Ishikawa (cell line): ENCODE measurements at regions not wholly inside any gene's neighbourhood (a gene's known extent, or its start where the extent isn't known, plus 50 kb on each side); places are given as distances from the start of the nearest gene placed in this dataset.

Source experiments
- CEBPB ChIP-seq: IDR thresholded peaks from 2 replicates; pipeline ENCODE4 v1.6.1; 2012
- CREB1 ChIP-seq: IDR thresholded peaks from 2 replicates; pipeline ENCODE4 v1.6.1; 2012; ENCODE audit warnings: low read depth
- EGR1 ChIP-seq: IDR thresholded peaks from 2 replicates; pipeline ENCODE4 v1.6.1; 2012
- EP300 ChIP-seq: IDR thresholded peaks from 2 replicates; pipeline ENCODE4 v1.6.1; 2012; ENCODE audit warnings: borderline replicate concordance
- FOXM1 ChIP-seq: IDR thresholded peaks from 2 replicates; pipeline ENCODE4 v1.6.1; 2012; ENCODE audit warnings: low read depth, borderline replicate concordance
- NFIC ChIP-seq: IDR thresholded peaks from 2 replicates; pipeline ENCODE4 v1.6.1; 2012
- RAD21 ChIP-seq: IDR thresholded peaks from 2 replicates; pipeline ENCODE4 v1.6.1; 2012; ENCODE audit warnings: low read depth
- REST ChIP-seq: IDR thresholded peaks from 2 replicates; pipeline ENCODE4 v1.6.1; 2012; ENCODE audit warnings: low read depth, mild to moderate bottlenecking
- TAF1 ChIP-seq: IDR thresholded peaks from 2 replicates; pipeline ENCODE4 v1.6.1; 2012; ENCODE audit warnings: low read depth, mild to moderate bottlenecking
- TCF12 ChIP-seq: IDR thresholded peaks from 2 replicates; pipeline ENCODE4 v1.6.1; 2012; ENCODE audit warnings: low read depth
- TEAD4 ChIP-seq: IDR thresholded peaks from 2 replicates; pipeline ENCODE4 v1.6.1; 2012
- USF1 ChIP-seq: IDR thresholded peaks from 2 replicates; pipeline ENCODE4 v1.6.1; 2012
- YY1 ChIP-seq: IDR thresholded peaks from 2 replicates; pipeline ENCODE4 v1.6.1; 2012; ENCODE audit warnings: low read depth
- ZBTB7A ChIP-seq: IDR thresholded peaks from 2 replicates; pipeline ENCODE4 v1.6.1; 2012; ENCODE audit warnings: low read depth
- TF ChIP-seq, protein P1 (sequence below): IDR thresholded peaks from 2 replicates; pipeline ENCODE4 v1.6.1; 2012

GRCh38 chr14:66105815-66106214, 380.4 kb upstream of the CCDC196 start:
- TF ChIP-seq RAD21 = no peak

DNA sequence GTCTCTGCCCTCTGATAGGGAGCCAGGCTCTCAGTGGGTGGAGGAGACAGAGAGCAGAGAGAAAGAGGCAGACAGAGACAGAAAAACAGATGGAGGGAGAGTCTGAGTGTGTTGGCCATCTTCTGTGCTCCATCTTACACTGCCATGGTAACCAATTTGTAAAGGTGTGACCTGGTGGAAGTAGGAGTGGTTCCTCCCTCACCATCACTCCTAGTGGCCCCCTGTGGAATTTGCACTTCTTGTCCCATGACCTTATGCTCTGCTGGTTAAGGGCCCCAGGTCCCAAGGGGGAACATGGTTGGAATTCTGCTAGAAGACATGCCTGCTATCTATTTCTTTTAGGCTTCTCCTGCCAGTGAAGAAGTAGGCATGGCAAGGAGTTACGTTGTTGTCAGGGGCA, 376.7 kb upstream of the CCDC196 start:
- TF ChIP-seq TEAD4 (no peak), RAD21 (no peak), ZBTB7A (no peak), EP300 (no peak), CREB1 (no peak), TAF1 (no peak), YY1 (no peak), REST (no peak), CEBPB (no peak), EGR1 (no peak), FOXM1 (no peak), USF1 (no peak), NFIC (no peak), TCF12 (no peak)
- TF ChIP-seq, protein P1, sequence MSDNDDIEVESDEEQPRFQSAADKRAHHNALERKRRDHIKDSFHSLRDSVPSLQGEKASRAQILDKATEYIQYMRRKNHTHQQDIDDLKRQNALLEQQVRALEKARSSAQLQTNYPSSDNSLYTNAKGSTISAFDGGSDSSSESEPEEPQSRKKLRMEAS = no peak

DNA sequence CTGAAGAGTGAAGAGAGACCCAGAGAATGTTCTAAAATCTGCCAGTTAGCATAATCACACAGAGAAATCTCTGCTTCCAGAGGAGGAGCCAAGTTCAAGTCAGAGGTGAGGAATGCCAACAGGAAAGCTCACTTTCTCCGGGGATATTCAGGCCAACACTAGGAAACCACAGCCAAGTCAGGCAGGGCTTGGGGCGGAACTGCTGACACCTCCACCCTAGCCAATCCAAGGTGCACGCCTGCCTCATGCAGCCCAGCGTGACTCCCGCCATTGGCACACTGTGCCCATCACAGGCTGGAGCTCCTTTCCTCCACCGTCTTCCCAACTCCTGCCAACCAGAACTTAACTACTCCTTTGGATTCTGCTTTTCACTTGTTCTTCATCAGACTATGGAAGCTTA, 374.3 kb upstream of the CCDC196 start:
- TF ChIP-seq NFIC = no peak
- TF ChIP-seq CEBPB = no peak
- TF ChIP-seq TCF12 = no peak
- no peak for TF ChIP-seq ZBTB7A
- TF ChIP-seq REST = no peak
- TF ChIP-seq TAF1 = no peak
- TF ChIP-seq EGR1 = no peak
- TF ChIP-seq EP300 = no peak
- no peak for TF ChIP-seq USF1
- TF ChIP-seq RAD21 = no peak
- no peak for TF ChIP-seq FOXM1
- no peak for TF ChIP-seq TEAD4
- no peak for TF ChIP-seq YY1
- TF ChIP-seq, protein P1 = no peak
- TF ChIP-seq CREB1 = no peak

DNA sequence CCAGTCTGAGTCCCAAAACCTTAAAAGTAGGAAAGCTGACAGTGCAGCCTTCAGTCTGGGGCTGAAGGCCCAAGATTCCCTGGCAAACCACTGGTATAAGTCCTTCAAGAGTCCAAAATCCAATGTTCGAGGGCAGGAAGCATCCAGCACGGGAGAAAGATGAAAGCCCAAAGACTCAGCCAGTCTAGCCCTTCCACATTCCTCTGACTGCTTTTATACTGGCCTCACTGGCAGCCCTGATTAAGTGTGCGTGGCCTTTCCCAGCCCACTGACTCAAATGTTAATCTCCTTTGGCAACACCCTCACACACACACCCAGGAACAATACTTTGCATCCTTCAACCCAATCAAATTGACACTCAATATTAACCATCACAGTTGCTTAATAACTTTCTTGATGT, 372.1 kb upstream of the CCDC196 start:
- TF ChIP-seq ZBTB7A (no peak), CREB1 (no peak), YY1 (no peak), RAD21 (no peak), REST (no peak), TCF12 (no peak), USF1 (no peak)
